ENCODE measurements at regions not wholly inside any gene's neighbourhood (a gene's known extent, or its start where the extent isn't known, plus 50 kb on each side); places are given as distances from the start of the nearest gene placed in this dataset.
A peak's percentile ranks its signal among the peaks of the same experiment; 100 is the strongest.

GRCh38 chr11:70798296-70798695, 400.0 kb downstream of the CTTN start:
- Histone ChIP-seq H3K4ac (ENCODE audit: low read depth, low read length) (no peak overlapping the region), H2AFZ (ENCODE audit: low read length) (no peak overlapping the region), H3K79me1 (ENCODE audit: insufficient read depth, low read depth, low read length, poor library complexity, severe bottlenecking) (no peaks in the 10 kb centered on the region), H3T11ph (ENCODE audit: low read length) (no peak overlapping the region), H2AK5ac (ENCODE audit: insufficient read length, low read length) (no peak overlapping the region), H3K23ac (ENCODE audit: insufficient read length, low read depth, low read length) (no peak overlapping the region), H2BK5ac (ENCODE audit: insufficient read length, low read length) (no peak overlapping the region), H4K8ac (replicated peaks; ENCODE audit: insufficient read length, low read depth, low read length) (no peak overlapping the region), H3K4me2 (ENCODE audit: insufficient read depth, insufficient read length, low read length) (no peak overlapping the region), H4K5ac (ENCODE audit: insufficient read length, low read depth, low read length) (no peak overlapping the region), H3K9ac (ENCODE audit: extremely low read depth, insufficient read length, low read length) (no peak overlapping the region), H3K56ac (ENCODE audit: insufficient read length, low read depth, low read length) (no peak overlapping the region), H3K18ac (ENCODE audit: insufficient read length, low read depth, low read length) (no peak overlapping the region), H3K4me1 (ENCODE audit: insufficient read depth, low read length) (no peaks in the 10 kb centered on the region), H3K9me3 (ENCODE audit: control insufficient read depth, low read depth, low read length) (peaks cover 11% of the 10 kb centered on the region), H3K27ac (ENCODE audit: insufficient read length, low read depth, low read length) (no peak overlapping the region), H3K79me2 (ENCODE audit: insufficient read depth, low read length) (no peaks in the 10 kb centered on the region), H3K14ac (ENCODE audit: insufficient read depth, low read length) (no peak overlapping the region; the same call in 1 of the 2 replicates), H2BK120ac (ENCODE audit: low read depth, low read length, poor library complexity, severe bottlenecking) (no peak overlapping the region), H2BK12ac (ENCODE audit: insufficient read length, low read depth, low read length) (no peak overlapping the region), H4K20me1 (ENCODE audit: control insufficient read depth, insufficient read depth, insufficient read length) (no peaks in the 10 kb centered on the region), H3K27me3 (ENCODE audit: insufficient read depth, low read length) (no peaks in the 10 kb centered on the region), H2BK20ac (ENCODE audit: low read depth, low read length, poor library complexity, severe bottlenecking) (no peak overlapping the region), H2BK15ac (ENCODE audit: low read depth, low read length) (no peak overlapping the region), H3K23me2 (ENCODE audit: insufficient read length, low read depth, low read length, poor library complexity, severe bottlenecking) (no peaks in the 10 kb centered on the region), H4K91ac (ENCODE audit: insufficient read length, low read depth, low read length) (no peak overlapping the region)
- Mint-ChIP-seq H3K9me3 (peaks cover 14 to 17% of the 10 kb centered on the region in 2 experiments), H3K4me3 (no peak overlapping the region), H3K4me1 (peaks cover 6% of the 10 kb centered on the region in 2 experiments; a peak in 3 of 4 replicates), H3K27ac (peak overlapping the region in 1 of 3 experiments; percentile 14; a peak in 2 of 7 replicates), H3K27me3 (ENCODE audit: low read depth) (no peaks in the 10 kb centered on the region; the same call in none of the 2 replicates), H3K36me3 (ENCODE audit: insufficient read depth in 1 of 3, low read depth in 3 of 3) (peaks cover 46 to 61% (median 50%) of the 10 kb centered on the region in 3 experiments)
- WGBS (ENCODE audit: extremely low coverage, insufficient read length, low lambda C conversion rate), result no CpG with 5 or more reads among the region's 26 CpGs
- no peak for DNase-seq
- TF ChIP-seq CTCF (conservative IDR thresholded peaks at IDR 0.05), result no peak
